ENCODE measurements at regions not wholly inside any gene's neighbourhood (a gene's known extent, or its start where the extent isn't known, plus 50 kb on each side); places are given as distances from the start of the nearest gene placed in this dataset.
"Not testable (repeated sequence)": the region's sequence is repeated elsewhere in the genome, so short reads cannot be mapped to it uniquely, and the experiment has no call there.

- no peaks in the 10 kb centered on the region for H3K36me3 ChIP-seq (ENCODE audit: control insufficient read depth in 2 of 2, insufficient read depth in 2 of 2, low read length in 2 of 2)
- no peak overlapping the region for H3K4me3 ChIP-seq (ENCODE audit: low read length in 2 of 2)
- H3K4me1 ChIP-seq (ENCODE audit: control insufficient read depth, insufficient read depth, low read length): no peaks in the 10 kb centered on the region
- H3K27ac ChIP-seq (ENCODE audit: low read length): no peak overlapping the region
- H3K27me3 ChIP-seq (ENCODE audit: control insufficient read depth in 1 of 2, insufficient read depth in 2 of 2, low read length in 2 of 2): no peaks in the 10 kb centered on the region
- H3K9ac ChIP-seq (ENCODE audit: low read length in 2 of 2): no peak overlapping the region
- no peaks in the 10 kb centered on the region for H3K9me3 ChIP-seq (ENCODE audit: control insufficient read depth in 2 of 2, low read length in 2 of 2)
These were observed 210.0 kb upstream of the SEL1L start for GRCh38 chr14:81743605-81744004.

- no peaks in the 10 kb centered on the region for H3K4me1 ChIP-seq (ENCODE audit: control insufficient read depth, insufficient read depth, low read length)
- H3K9ac ChIP-seq (ENCODE audit: low read length in 2 of 2): no peak overlapping the region
- no peak overlapping the region for H3K4me3 ChIP-seq (ENCODE audit: low read length in 2 of 2)
- H3K36me3 ChIP-seq (ENCODE audit: control insufficient read depth in 2 of 2, insufficient read depth in 2 of 2, low read length in 2 of 2): no peaks in the 10 kb centered on the region
- H3K9me3 ChIP-seq (ENCODE audit: control insufficient read depth in 2 of 2, low read length in 2 of 2): no peaks in the 10 kb centered on the region
- no peak overlapping the region for H3K27ac ChIP-seq (ENCODE audit: low read length)
- H3K27me3 ChIP-seq (ENCODE audit: control insufficient read depth in 1 of 2, insufficient read depth in 2 of 2, low read length in 2 of 2): no peaks in the 10 kb centered on the region
These were observed 217.5 kb upstream of the SEL1L start for GRCh38 chr14:81751198-81751597.

- H3K4me3 ChIP-seq (ENCODE audit: low read length in 2 of 2): no peak overlapping the region
- no peaks in the 10 kb centered on the region for H3K4me1 ChIP-seq (ENCODE audit: control insufficient read depth, insufficient read depth, low read length)
- no peaks in the 10 kb centered on the region for H3K27me3 ChIP-seq (ENCODE audit: control insufficient read depth in 1 of 2, insufficient read depth in 2 of 2, low read length in 2 of 2)
- H3K9me3 ChIP-seq (ENCODE audit: control insufficient read depth in 2 of 2, low read length in 2 of 2): no peaks in the 10 kb centered on the region
- no peak overlapping the region for H3K27ac ChIP-seq (ENCODE audit: low read length)
- H3K9ac ChIP-seq (ENCODE audit: low read length in 2 of 2): no peak overlapping the region
- H3K36me3 ChIP-seq (ENCODE audit: control insufficient read depth in 2 of 2, insufficient read depth in 2 of 2, low read length in 2 of 2): no peaks in the 10 kb centered on the region
These were observed 225.9 kb upstream of the SEL1L start for GRCh38 chr14:81759541-81759940.

- no peak overlapping the region for H3K4me3 ChIP-seq (ENCODE audit: low read length in 2 of 2)
- no peaks in the 10 kb centered on the region for H3K9me3 ChIP-seq (ENCODE audit: control insufficient read depth in 2 of 2, low read length in 2 of 2)
- no peak overlapping the region for H3K9ac ChIP-seq (ENCODE audit: low read length in 2 of 2)
- H3K27me3 ChIP-seq (ENCODE audit: control insufficient read depth in 1 of 2, insufficient read depth in 2 of 2, low read length in 2 of 2): no peaks in the 10 kb centered on the region
- H3K27ac ChIP-seq (ENCODE audit: low read length): no peak overlapping the region
- H3K36me3 ChIP-seq (ENCODE audit: control insufficient read depth in 2 of 2, insufficient read depth in 2 of 2, low read length in 2 of 2): no peaks in the 10 kb centered on the region
- no peaks in the 10 kb centered on the region for H3K4me1 ChIP-seq (ENCODE audit: control insufficient read depth, insufficient read depth, low read length)
These were observed 232.1 kb upstream of the SEL1L start for GRCh38 chr14:81765651-81766275.

GRCh38 chr14:81766321-81766915, 232.8 kb upstream of the SEL1L start:
- Histone ChIP-seq H3K4me1 (ENCODE audit: control insufficient read depth, insufficient read depth, low read length) (no peaks in the 10 kb centered on the region), H3K4me3 (ENCODE audit: low read length in 2 of 2) (no peak overlapping the region), H3K9me3 (ENCODE audit: control insufficient read depth in 2 of 2, low read length in 2 of 2) (no peaks in the 10 kb centered on the region), H3K36me3 (ENCODE audit: control insufficient read depth in 2 of 2, insufficient read depth in 2 of 2, low read length in 2 of 2) (no peaks in the 10 kb centered on the region), H3K9ac (ENCODE audit: low read length in 2 of 2) (no peak overlapping the region), H3K27ac (ENCODE audit: low read length) (no peak overlapping the region), H3K27me3 (ENCODE audit: control insufficient read depth in 1 of 2, insufficient read depth in 2 of 2, low read length in 2 of 2) (no peaks in the 10 kb centered on the region)

- no peak overlapping the region for H3K27ac ChIP-seq (ENCODE audit: low read length)
- H3K9ac ChIP-seq (ENCODE audit: low read length in 2 of 2): no peak overlapping the region
- no peaks in the 10 kb centered on the region for H3K4me1 ChIP-seq (ENCODE audit: control insufficient read depth, insufficient read depth, low read length)
- no peaks in the 10 kb centered on the region for H3K9me3 ChIP-seq (ENCODE audit: control insufficient read depth in 2 of 2, low read length in 2 of 2)
- H3K27me3 ChIP-seq (ENCODE audit: control insufficient read depth in 1 of 2, insufficient read depth in 2 of 2, low read length in 2 of 2): no peaks in the 10 kb centered on the region
- no peaks in the 10 kb centered on the region for H3K36me3 ChIP-seq (ENCODE audit: control insufficient read depth in 2 of 2, insufficient read depth in 2 of 2, low read length in 2 of 2)
- no peak overlapping the region for H3K4me3 ChIP-seq (ENCODE audit: low read length in 2 of 2)
These were observed 233.8 kb upstream of the SEL1L start for GRCh38 chr14:81767266-81767995.

GRCh38 chr14:81771651-81772275, 238.1 kb upstream of the SEL1L start:
- H3K27ac ChIP-seq (ENCODE audit: low read length): no peak overlapping the region
- H3K9ac ChIP-seq (ENCODE audit: low read length in 2 of 2): no peak overlapping the region
- H3K27me3 ChIP-seq (ENCODE audit: control insufficient read depth in 1 of 2, insufficient read depth in 2 of 2, low read length in 2 of 2): no peaks in the 10 kb centered on the region
- no peak overlapping the region for H3K4me3 ChIP-seq (ENCODE audit: low read length in 2 of 2)
- no peaks in the 10 kb centered on the region for H3K9me3 ChIP-seq (ENCODE audit: control insufficient read depth in 2 of 2, low read length in 2 of 2)
- H3K36me3 ChIP-seq (ENCODE audit: control insufficient read depth in 2 of 2, insufficient read depth in 2 of 2, low read length in 2 of 2): no peaks in the 10 kb centered on the region
- H3K4me1 ChIP-seq (ENCODE audit: control insufficient read depth, insufficient read depth, low read length): no peaks in the 10 kb centered on the region

GRCh38 chr14:81772381-81772780, 238.7 kb upstream of the SEL1L start:
- Histone ChIP-seq H3K27me3 (ENCODE audit: control insufficient read depth in 1 of 2, insufficient read depth in 2 of 2, low read length in 2 of 2) (no peaks in the 10 kb centered on the region), H3K27ac (ENCODE audit: low read length) (no peak overlapping the region)

GRCh38 chr14:81776531-81776930, 242.9 kb upstream of the SEL1L start:
- Histone ChIP-seq H3K36me3 (ENCODE audit: control insufficient read depth in 2 of 2, insufficient read depth in 2 of 2, low read length in 2 of 2) (no peaks in the 10 kb centered on the region), H3K4me3 (ENCODE audit: low read length in 2 of 2) (no peak overlapping the region), H3K27me3 (ENCODE audit: control insufficient read depth in 1 of 2, insufficient read depth in 2 of 2, low read length in 2 of 2) (no peaks in the 10 kb centered on the region)

More at GRCh38 chr14:81772381-81772780, 238.7 kb upstream of the SEL1L start:
- Histone ChIP-seq H3K4me1 (ENCODE audit: control insufficient read depth, insufficient read depth, low read length) (no peaks in the 10 kb centered on the region), H3K9me3 (ENCODE audit: control insufficient read depth in 2 of 2, low read length in 2 of 2) (no peaks in the 10 kb centered on the region), H3K9ac (ENCODE audit: low read length in 2 of 2) (no peak overlapping the region), H3K36me3 (ENCODE audit: control insufficient read depth in 2 of 2, insufficient read depth in 2 of 2, low read length in 2 of 2) (no peaks in the 10 kb centered on the region), H3K4me3 (ENCODE audit: low read length in 2 of 2) (no peak overlapping the region)

GRCh38 chr14:81781798-81782197, 248.1 kb upstream of the SEL1L start:
- H3K27me3 ChIP-seq (ENCODE audit: control insufficient read depth in 1 of 2, insufficient read depth in 2 of 2, low read length in 2 of 2); H3K27ac ChIP-seq (ENCODE audit: low read length); H3K4me3 ChIP-seq (ENCODE audit: low read length in 2 of 2); H3K9ac ChIP-seq (ENCODE audit: low read length in 2 of 2); H3K9me3 ChIP-seq (ENCODE audit: control insufficient read depth in 2 of 2, low read length in 2 of 2); H3K4me1 ChIP-seq (ENCODE audit: control insufficient read depth, insufficient read depth, low read length); H3K36me3 ChIP-seq (ENCODE audit: control insufficient read depth in 2 of 2, insufficient read depth in 2 of 2, low read length in 2 of 2): not testable (repeated sequence)

More at GRCh38 chr14:81776531-81776930, 242.9 kb upstream of the SEL1L start:
- Histone ChIP-seq H3K4me1 (ENCODE audit: control insufficient read depth, insufficient read depth, low read length) (no peaks in the 10 kb centered on the region), H3K9me3 (ENCODE audit: control insufficient read depth in 2 of 2, low read length in 2 of 2) (no peaks in the 10 kb centered on the region), H3K27ac (ENCODE audit: low read length) (no peak overlapping the region), H3K9ac (ENCODE audit: low read length in 2 of 2) (no peak overlapping the region)
